ENCODE measurements at regions not wholly inside any gene's neighbourhood (a gene's known extent, or its start where the extent isn't known, plus 50 kb on each side); places are given as distances from the start of the nearest gene placed in this dataset.

DNA sequence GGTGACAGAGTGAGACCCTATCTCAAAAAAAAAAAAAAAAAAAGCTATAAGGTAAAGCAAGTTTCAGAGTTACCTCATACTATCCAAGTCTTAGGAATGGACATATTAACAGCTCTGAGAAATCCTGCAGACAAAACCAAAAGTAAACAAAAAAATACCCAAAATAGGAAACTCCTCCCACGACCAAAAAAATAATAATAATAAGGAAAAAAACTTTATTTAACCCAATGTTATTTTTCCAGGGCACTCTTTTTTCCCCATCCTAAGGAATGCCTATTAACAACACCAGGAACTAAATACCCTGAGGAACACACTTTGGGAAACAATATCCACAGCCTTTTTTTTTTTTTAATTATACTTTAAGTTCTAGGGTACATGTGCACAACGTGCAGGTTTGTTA, 135.5 kb upstream of the CCND2 start:
- no peak for TF ChIP-seq GLIS3 (CRISPR knock-in tag; IDR thresholded peaks at IDR 0.05)
- TF ChIP-seq, protein P1, sequence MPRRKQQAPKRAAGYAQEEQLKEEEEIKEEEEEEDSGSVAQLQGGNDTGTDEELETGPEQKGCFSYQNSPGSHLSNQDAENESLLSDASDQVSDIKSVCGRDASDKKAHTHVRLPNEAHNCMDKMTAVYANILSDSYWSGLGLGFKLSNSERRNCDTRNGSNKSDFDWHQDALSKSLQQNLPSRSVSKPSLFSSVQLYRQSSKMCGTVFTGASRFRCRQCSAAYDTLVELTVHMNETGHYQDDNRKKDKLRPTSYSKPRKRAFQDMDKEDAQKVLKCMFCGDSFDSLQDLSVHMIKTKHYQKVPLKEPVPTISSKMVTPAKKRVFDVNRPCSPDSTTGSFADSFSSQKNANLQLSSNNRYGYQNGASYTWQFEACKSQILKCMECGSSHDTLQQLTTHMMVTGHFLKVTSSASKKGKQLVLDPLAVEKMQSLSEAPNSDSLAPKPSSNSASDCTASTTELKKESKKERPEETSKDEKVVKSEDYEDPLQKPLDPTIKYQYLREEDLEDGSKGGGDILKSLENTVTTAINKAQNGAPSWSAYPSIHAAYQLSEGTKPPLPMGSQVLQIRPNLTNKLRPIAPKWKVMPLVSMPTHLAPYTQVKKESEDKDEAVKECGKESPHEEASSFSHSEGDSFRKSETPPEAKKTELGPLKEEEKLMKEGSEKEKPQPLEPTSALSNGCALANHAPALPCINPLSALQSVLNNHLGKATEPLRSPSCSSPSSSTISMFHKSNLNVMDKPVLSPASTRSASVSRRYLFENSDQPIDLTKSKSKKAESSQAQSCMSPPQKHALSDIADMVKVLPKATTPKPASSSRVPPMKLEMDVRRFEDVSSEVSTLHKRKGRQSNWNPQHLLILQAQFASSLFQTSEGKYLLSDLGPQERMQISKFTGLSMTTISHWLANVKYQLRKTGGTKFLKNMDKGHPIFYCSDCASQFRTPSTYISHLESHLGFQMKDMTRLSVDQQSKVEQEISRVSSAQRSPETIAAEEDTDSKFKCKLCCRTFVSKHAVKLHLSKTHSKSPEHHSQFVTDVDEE (CRISPR knock-in tag; IDR thresholded peaks at IDR 0.05): no peak
- TF ChIP-seq, protein P2, sequence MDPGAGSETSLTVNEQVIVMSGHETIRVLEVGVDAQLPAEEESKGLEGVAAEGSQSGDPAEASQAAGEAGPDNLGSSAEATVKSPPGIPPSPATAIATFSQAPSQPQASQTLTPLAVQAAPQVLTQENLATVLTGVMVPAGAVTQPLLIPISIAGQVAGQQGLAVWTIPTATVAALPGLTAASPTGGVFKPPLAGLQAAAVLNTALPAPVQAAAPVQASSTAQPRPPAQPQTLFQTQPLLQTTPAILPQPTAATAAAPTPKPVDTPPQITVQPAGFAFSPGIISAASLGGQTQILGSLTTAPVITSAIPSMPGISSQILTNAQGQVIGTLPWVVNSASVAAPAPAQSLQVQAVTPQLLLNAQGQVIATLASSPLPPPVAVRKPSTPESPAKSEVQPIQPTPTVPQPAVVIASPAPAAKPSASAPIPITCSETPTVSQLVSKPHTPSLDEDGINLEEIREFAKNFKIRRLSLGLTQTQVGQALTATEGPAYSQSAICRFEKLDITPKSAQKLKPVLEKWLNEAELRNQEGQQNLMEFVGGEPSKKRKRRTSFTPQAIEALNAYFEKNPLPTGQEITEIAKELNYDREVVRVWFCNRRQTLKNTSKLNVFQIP (CRISPR knock-in tag; IDR thresholded peaks at IDR 0.05; ENCODE audit: borderline replicate concordance, low read depth): no peak
- TF ChIP-seq ZFP30 (CRISPR knock-in tag; IDR thresholded peaks at IDR 0.05): no peak
- TF ChIP-seq ZC3H10 (CRISPR knock-in tag; IDR thresholded peaks at IDR 0.05): no peak
- TF ChIP-seq, protein P3, sequence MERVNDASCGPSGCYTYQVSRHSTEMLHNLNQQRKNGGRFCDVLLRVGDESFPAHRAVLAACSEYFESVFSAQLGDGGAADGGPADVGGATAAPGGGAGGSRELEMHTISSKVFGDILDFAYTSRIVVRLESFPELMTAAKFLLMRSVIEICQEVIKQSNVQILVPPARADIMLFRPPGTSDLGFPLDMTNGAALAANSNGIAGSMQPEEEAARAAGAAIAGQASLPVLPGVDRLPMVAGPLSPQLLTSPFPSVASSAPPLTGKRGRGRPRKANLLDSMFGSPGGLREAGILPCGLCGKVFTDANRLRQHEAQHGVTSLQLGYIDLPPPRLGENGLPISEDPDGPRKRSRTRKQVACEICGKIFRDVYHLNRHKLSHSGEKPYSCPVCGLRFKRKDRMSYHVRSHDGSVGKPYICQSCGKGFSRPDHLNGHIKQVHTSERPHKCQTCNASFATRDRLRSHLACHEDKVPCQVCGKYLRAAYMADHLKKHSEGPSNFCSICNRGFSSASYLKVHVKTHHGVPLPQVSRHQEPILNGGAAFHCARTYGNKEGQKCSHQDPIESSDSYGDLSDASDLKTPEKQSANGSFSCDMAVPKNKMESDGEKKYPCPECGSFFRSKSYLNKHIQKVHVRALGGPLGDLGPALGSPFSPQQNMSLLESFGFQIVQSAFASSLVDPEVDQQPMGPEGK (CRISPR knock-in tag; IDR thresholded peaks at IDR 0.05; ENCODE audit: borderline replicate concordance): no peak
- TF ChIP-seq PPARA (CRISPR knock-in tag; IDR thresholded peaks at IDR 0.05; ENCODE audit: borderline replicate concordance): no peak
- TF ChIP-seq SNAI2 (CRISPR knock-in tag; IDR thresholded peaks at IDR 0.05): no peak
- no peak for TF ChIP-seq OSR1 (CRISPR knock-in tag; IDR thresholded peaks at IDR 0.05)
